GM12878 (cell line): ENCODE measurements at regions not wholly inside any gene's neighbourhood (a gene's known extent, or its start where the extent isn't known, plus 50 kb on each side); places are given as distances from the start of the nearest gene placed in this dataset.

Experiments used
- ATAC-seq: fragments of 200-7000 bp; cut with Tn5 transposase; 3 replicates; pipeline ENCODE4 v1.9.1; 2020; ENCODE audit warnings: mild to moderate bottlenecking, moderate library complexity
- BruUV-seq: library from RNA; stranded (reverse); fragments of 400-500 nt; replicated peaks from 2 replicates; lab custom pipeline; 2021; lab: Mats Ljungman, UMichigan
- CTCF ChIA-PET: fragments of 300-600 bp; sonication (Branson Sonifier 250); formaldehyde crosslinking; extraction: SDS; loops from one replicate; lab custom pipeline; 2021; ENCODE audit warnings: inconsistent platforms; lab: Yijun Ruan, JAX
- POLR2A ChIA-PET: fragments of 350-600 bp; formaldehyde crosslinking; extraction: SDS; loops from one replicate; lab custom pipeline; 2021; ENCODE audit warnings: inconsistent platforms; lab: Charles Lee
- RAD21 ChIA-PET: fragments of 300-600 bp; sonication (Branson Sonifier 250); formaldehyde crosslinking; loops from one replicate; lab custom pipeline; 2023; ENCODE audit warnings: antibody characterized with exemption; ENCODE audit not compliant: unreplicated experiment; lab: Charles Lee
- SMC1A ChIA-PET: fragments of 300-600 bp; sonication (Branson Sonifier 250); formaldehyde crosslinking; loops from one replicate; lab custom pipeline; 2023; ENCODE audit not compliant: unreplicated experiment, uncharacterized antibody; lab: Charles Lee
- DNase-seq: peaks from one replicate; pipeline ENCODE4 v3.0.0-alpha.2; 2011; ENCODE audit warnings: low read depth, low spot score
- FAIRE-seq: peaks from 3 replicates; lab custom pipeline; 2011; peaks lifted over from hg19 to GRCh38; lab: Jason Lieb, UNC
- H2AFZ ChIP-seq: 2 replicates; pipeline ENCODE4 v1.6.0; 2011; ENCODE audit warnings: low read depth, low read length, control low read depth; ENCODE audit not compliant: control insufficient read depth
- H3K27ac ChIP-seq: 2 replicates; pipeline ENCODE4 v1.5.1; 2011; ENCODE audit warnings: control low read depth; ENCODE audit not compliant: control insufficient read depth, insufficient read depth
- H3K27me3 ChIP-seq, 2 experiments: replicated peaks in 1 of 2; 2 replicates each; pipeline versions ENCODE4 v1.6.0 to v1.6.1; 2011; ENCODE audit warnings: low read length in 1 of 2; ENCODE audit not compliant: control insufficient read depth in 2 of 2, insufficient read depth in 2 of 2
- H3K36me3 ChIP-seq, 2 experiments: 2 replicates each; pipeline ENCODE4 v1.5.1; 2011; ENCODE audit warnings: low read length in 1 of 2; ENCODE audit not compliant: control insufficient read depth in 2 of 2, insufficient read depth in 2 of 2
- H3K4me1 ChIP-seq: 2 replicates; pipeline ENCODE4 v1.6.1; 2011; ENCODE audit warnings: mild to moderate bottlenecking, low read length, moderate library complexity, mixed read lengths; ENCODE audit not compliant: control insufficient read depth, insufficient read depth
- H3K4me2 ChIP-seq: 2 replicates; pipeline ENCODE4 v1.6.0; 2011; ENCODE audit warnings: control low read depth; ENCODE audit not compliant: control insufficient read depth, insufficient read depth
- H3K4me3 ChIP-seq: fragments of 200-600 bp; sonication (generic); 2 replicates; pipeline ENCODE4 v1.5.1; 2016
- H3K79me2 ChIP-seq: 2 replicates; pipeline ENCODE4 v1.6.0; 2011; ENCODE audit warnings: low read length; ENCODE audit not compliant: control insufficient read depth, insufficient read depth
- H3K9ac ChIP-seq: 2 replicates; pipeline ENCODE4 v1.8.0; 2011; ENCODE audit warnings: low read length, control low read depth, mixed read lengths; ENCODE audit not compliant: control insufficient read depth, insufficient read depth
- H3K9me3 ChIP-seq: replicated peaks from 3 replicates; pipeline ENCODE4 v1.5.1; 2011; ENCODE audit warnings: mild to moderate bottlenecking, low read length; ENCODE audit not compliant: control insufficient read depth, insufficient read depth
- H4K20me1 ChIP-seq: 2 replicates; pipeline ENCODE4 v1.6.0; 2011; ENCODE audit not compliant: control insufficient read depth, insufficient read depth
- BMI1 ChIP-seq: fragments of 450-650 bp; IDR thresholded peaks from 2 replicates; pipeline ENCODE4 v1.6.1; 2016; ENCODE audit warnings: mild to moderate bottlenecking, moderate library complexity, borderline replicate concordance
- CBX3 ChIP-seq: fragments of 200-600 bp; sonication (generic); IDR thresholded peaks from 2 replicates; pipeline ENCODE4 v1.6.1; 2016; ENCODE audit warnings: low read depth, borderline replicate concordance
- HDGF ChIP-seq: fragments of 450-650 bp; IDR thresholded peaks from 2 replicates; pipeline ENCODE4 v1.6.1; 2016; ENCODE audit warnings: antibody characterized with exemption
- IKZF1 ChIP-seq: fragments of 450-650 bp; conservative IDR thresholded peaks from 2 replicates; pipeline ENCODE4 v1.6.1; 2017; ENCODE audit warnings: antibody characterized with exemption, mild to moderate bottlenecking
- NFYB ChIP-seq: IDR thresholded peaks from 2 replicates; pipeline ENCODE4 v1.6.1; 2011; ENCODE audit warnings: low read depth, mild to moderate bottlenecking, low read length, improper control_type of control experiment, moderate library complexity; ENCODE audit not compliant: insufficient read depth
- YBX1 ChIP-seq: fragments of 450-650 bp; IDR thresholded peaks from 2 replicates; pipeline ENCODE4 v1.6.1; 2016; ENCODE audit warnings: antibody characterized with exemption
- ZSCAN29 ChIP-seq: fragments of 450-650 bp; IDR thresholded peaks from 2 replicates; pipeline ENCODE4 v1.6.1; 2017; ENCODE audit warnings: mild to moderate bottlenecking, moderate library complexity
- WGBS: methylation state at CpG from one replicate; pipeline ENCODE4 v1.1.6; 2016; ENCODE audit warnings: low lambda C conversion rate; ENCODE audit not compliant: insufficient replicate concordance, insufficient coverage; ENCODE audit errors: missing lambda C conversion rate; 5-methylcytosine and 5-hydroxymethylcytosine counted together
- in situ Hi-C: fragments of 300-500 bp; cut with MboI; formaldehyde crosslinking; loops from 9 replicates; pipeline ENCODE4 v1.14.3; 2018; ENCODE audit warnings: mixed read lengths
- intact Hi-C: fragments of 100-400 bp; cut with micrococcal nuclease; formaldehyde crosslinking; loops from one replicate; pipeline ENCODE4 v1.14.2; 2022; ENCODE audit not compliant: unreplicated experiment
- TF ChIP-seq, protein P1 (sequence below): fragments of 450-650 bp; IDR thresholded peaks from 2 replicates; pipeline ENCODE4 v1.6.1; 2018; ENCODE audit warnings: borderline replicate concordance, mild to moderate bottlenecking; ENCODE audit not compliant: partially characterized antibody
- TF ChIP-seq, protein P2 (sequence below): fragments of 450-650 bp; IDR thresholded peaks from 2 replicates; pipeline ENCODE4 v1.6.1; 2017; ENCODE audit warnings: low read depth, mild to moderate bottlenecking, moderate library complexity
- TF ChIP-seq, protein P3 (sequence below): fragments of 450-650 bp; conservative IDR thresholded peaks from 2 replicates; pipeline ENCODE4 v1.6.1; 2017; ENCODE audit warnings: mild to moderate bottlenecking, moderate library complexity
- TF ChIP-seq, protein P4 (sequence below): IDR thresholded peaks from 2 replicates; pipeline ENCODE4 v1.6.1; 2012; ENCODE audit warnings: low read depth, low read length, improper control_type of control experiment
- TF ChIP-seq, protein P5 (sequence below): fragments of 450-650 bp; formaldehyde crosslinking; IDR thresholded peaks from 2 replicates; pipeline ENCODE4 v1.4.0; 2020; ENCODE audit warnings: mild to moderate bottlenecking, moderate library complexity

DNA sequence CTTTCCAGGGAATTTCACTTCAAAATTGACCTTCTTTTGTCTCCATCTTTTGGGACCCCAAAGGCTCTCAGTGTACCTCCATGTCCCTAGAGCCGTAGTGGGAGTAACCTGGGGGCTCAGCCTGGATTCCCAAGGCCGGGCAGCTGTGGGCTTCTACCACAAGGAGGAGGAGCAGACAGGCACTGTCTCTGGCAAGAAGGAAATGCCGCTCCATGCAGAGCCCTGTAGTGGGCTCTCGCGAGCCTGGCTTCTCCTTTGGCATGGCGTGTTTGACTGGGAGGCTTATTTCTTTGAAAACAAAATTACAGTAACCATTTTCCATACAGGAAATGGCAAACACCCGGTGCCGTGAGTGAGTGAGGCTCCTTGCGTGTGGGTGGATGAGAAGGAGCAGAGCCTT, 76.8 kb upstream of the FAM180A start:
- BruUV-seq, result no TSS peak
- no peak for FAIRE-seq
- TF ChIP-seq, protein P1, sequence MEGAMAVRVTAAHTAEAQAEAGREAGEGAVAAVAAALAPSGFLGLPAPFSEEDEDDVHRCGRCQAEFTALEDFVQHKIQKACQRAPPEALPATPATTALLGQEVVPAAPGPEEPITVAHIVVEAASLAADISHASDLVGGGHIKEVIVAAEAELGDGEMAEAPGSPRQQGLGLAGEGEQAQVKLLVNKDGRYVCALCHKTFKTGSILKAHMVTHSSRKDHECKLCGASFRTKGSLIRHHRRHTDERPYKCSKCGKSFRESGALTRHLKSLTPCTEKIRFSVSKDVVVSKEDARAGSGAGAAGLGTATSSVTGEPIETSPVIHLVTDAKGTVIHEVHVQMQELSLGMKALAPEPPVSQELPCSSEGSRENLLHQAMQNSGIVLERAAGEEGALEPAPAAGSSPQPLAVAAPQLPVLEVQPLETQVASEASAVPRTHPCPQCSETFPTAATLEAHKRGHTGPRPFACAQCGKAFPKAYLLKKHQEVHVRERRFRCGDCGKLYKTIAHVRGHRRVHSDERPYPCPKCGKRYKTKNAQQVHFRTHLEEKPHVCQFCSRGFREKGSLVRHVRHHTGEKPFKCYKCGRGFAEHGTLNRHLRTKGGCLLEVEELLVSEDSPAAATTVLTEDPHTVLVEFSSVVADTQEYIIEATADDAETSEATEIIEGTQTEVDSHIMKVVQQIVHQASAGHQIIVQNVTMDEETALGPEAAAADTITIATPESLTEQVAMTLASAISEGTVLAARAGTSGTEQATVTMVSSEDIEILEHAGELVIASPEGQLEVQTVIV, result no peak
- no peak for TF ChIP-seq BMI1
- no peak for TF ChIP-seq HDGF
- TF ChIP-seq, protein P2, sequence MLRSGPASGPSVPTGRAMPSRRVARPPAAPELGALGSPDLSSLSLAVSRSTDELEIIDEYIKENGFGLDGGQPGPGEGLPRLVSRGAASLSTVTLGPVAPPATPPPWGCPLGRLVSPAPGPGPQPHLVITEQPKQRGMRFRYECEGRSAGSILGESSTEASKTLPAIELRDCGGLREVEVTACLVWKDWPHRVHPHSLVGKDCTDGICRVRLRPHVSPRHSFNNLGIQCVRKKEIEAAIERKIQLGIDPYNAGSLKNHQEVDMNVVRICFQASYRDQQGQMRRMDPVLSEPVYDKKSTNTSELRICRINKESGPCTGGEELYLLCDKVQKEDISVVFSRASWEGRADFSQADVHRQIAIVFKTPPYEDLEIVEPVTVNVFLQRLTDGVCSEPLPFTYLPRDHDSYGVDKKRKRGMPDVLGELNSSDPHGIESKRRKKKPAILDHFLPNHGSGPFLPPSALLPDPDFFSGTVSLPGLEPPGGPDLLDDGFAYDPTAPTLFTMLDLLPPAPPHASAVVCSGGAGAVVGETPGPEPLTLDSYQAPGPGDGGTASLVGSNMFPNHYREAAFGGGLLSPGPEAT, result no peak
- TF ChIP-seq, protein P3, sequence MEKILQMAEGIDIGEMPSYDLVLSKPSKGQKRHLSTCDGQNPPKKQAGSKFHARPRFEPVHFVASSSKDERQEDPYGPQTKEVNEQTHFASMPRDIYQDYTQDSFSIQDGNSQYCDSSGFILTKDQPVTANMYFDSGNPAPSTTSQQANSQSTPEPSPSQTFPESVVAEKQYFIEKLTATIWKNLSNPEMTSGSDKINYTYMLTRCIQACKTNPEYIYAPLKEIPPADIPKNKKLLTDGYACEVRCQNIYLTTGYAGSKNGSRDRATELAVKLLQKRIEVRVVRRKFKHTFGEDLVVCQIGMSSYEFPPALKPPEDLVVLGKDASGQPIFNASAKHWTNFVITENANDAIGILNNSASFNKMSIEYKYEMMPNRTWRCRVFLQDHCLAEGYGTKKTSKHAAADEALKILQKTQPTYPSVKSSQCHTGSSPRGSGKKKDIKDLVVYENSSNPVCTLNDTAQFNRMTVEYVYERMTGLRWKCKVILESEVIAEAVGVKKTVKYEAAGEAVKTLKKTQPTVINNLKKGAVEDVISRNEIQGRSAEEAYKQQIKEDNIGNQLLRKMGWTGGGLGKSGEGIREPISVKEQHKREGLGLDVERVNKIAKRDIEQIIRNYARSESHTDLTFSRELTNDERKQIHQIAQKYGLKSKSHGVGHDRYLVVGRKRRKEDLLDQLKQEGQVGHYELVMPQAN, result no peak
- TF ChIP-seq, protein P4, sequence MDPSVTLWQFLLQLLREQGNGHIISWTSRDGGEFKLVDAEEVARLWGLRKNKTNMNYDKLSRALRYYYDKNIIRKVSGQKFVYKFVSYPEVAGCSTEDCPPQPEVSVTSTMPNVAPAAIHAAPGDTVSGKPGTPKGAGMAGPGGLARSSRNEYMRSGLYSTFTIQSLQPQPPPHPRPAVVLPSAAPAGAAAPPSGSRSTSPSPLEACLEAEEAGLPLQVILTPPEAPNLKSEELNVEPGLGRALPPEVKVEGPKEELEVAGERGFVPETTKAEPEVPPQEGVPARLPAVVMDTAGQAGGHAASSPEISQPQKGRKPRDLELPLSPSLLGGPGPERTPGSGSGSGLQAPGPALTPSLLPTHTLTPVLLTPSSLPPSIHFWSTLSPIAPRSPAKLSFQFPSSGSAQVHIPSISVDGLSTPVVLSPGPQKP, result no peak
- no peak for TF ChIP-seq NFYB
- TF ChIP-seq CBX3, result no peak
- TF ChIP-seq, protein P5, sequence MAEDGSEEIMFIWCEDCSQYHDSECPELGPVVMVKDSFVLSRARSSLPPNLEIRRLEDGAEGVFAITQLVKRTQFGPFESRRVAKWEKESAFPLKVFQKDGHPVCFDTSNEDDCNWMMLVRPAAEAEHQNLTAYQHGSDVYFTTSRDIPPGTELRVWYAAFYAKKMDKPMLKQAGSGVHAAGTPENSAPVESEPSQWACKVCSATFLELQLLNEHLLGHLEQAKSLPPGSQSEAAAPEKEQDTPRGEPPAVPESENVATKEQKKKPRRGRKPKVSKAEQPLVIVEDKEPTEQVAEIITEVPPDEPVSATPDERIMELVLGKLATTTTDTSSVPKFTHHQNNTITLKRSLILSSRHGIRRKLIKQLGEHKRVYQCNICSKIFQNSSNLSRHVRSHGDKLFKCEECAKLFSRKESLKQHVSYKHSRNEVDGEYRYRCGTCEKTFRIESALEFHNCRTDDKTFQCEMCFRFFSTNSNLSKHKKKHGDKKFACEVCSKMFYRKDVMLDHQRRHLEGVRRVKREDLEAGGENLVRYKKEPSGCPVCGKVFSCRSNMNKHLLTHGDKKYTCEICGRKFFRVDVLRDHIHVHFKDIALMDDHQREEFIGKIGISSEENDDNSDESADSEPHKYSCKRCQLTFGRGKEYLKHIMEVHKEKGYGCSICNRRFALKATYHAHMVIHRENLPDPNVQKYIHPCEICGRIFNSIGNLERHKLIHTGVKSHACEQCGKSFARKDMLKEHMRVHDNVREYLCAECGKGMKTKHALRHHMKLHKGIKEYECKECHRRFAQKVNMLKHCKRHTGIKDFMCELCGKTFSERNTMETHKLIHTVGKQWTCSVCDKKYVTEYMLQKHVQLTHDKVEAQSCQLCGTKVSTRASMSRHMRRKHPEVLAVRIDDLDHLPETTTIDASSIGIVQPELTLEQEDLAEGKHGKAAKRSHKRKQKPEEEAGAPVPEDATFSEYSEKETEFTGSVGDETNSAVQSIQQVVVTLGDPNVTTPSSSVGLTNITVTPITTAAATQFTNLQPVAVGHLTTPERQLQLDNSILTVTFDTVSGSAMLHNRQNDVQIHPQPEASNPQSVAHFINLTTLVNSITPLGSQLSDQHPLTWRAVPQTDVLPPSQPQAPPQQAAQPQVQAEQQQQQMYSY (CRISPR knock-in tag), result no peak
- no peak for TF ChIP-seq ZSCAN29
- no peak for TF ChIP-seq YBX1
- TF ChIP-seq IKZF1, result no peak

More for the DNA sequence above, 76.8 kb upstream of the FAM180A start:
- POLR2A ChIA-PET, result no interaction called here
- H3K79me2 ChIP-seq, result no peaks in the 10 kb centered on the region
- SMC1A ChIA-PET, result interaction anchor here (1.2 kb wide), 1 partner anchor 9 kb away, joined by 3 read pairs; no protein-coding TSS in a partner anchor
- H3K4me2 ChIP-seq, result no peak overlapping the region
- peaks cover 0 to 3% of the 10 kb centered on the region in 2 experiments; a peak in 2 of 4 replicates for H3K27me3 ChIP-seq
- no peaks in the 10 kb centered on the region; the same call in 2 of the 3 replicates for H3K9me3 ChIP-seq
- no peaks in the 10 kb centered on the region for H3K36me3 ChIP-seq
- H4K20me1 ChIP-seq, result no peaks in the 10 kb centered on the region
- 44% methylated on average over 9 of the region's 9 CpGs for WGBS
- no peak for DNase-seq
- intact Hi-C loops (no loop called here), in situ Hi-C loops (no loop called here)
- ATAC-seq, result no peak
- no peaks in the 10 kb centered on the region for H3K4me1 ChIP-seq
- CTCF ChIA-PET, result no interaction called here
- RAD21 ChIA-PET, result no interaction called here
- no peak overlapping the region for H3K4me3 ChIP-seq
- H3K9ac ChIP-seq, result no peak overlapping the region
- no peak overlapping the region for H2AFZ ChIP-seq
- H3K27ac ChIP-seq, result no peak overlapping the region
